Right lobe of liver (tissue), 6 donors: ENCODE measurements at regions not wholly inside any gene's neighbourhood (a gene's known extent, or its start where the extent isn't known, plus 50 kb on each side); places are given as distances from the start of the nearest gene placed in this dataset.
"Not testable (repeated sequence)": the region's sequence is repeated elsewhere in the genome, so short reads cannot be mapped to it uniquely, and the experiment has no call there.

Experiments used
- ATAC-seq, 4 donors: fragments of 200-7000 bp; cut with Tn5 transposase; one replicate each; pipeline ENCODE4 v1.9.1; 2020; ENCODE audit warnings: mild to moderate bottlenecking in 4 of 4, moderate library complexity in 4 of 4
- DNase-seq, 3 donors: peaks; one replicate each; pipeline ENCODE4 v3.0.0-alpha.2; 2020
- H3K27ac ChIP-seq, 3 donors: fragments of 200-600 bp; one replicate each; pipeline ENCODE4 v1.8.0; 2022
- H3K27me3 ChIP-seq, 2 donors: fragments of 200-600 bp; one replicate each; pipeline ENCODE4 v1.8.0; 2022
- H3K36me3 ChIP-seq, 4 donors: fragments of 200-600 bp; sonication (generic) in 1 of 4; one replicate each; pipeline versions ENCODE4 v1.5.1 to v1.8.0; 2017 to 2022; ENCODE audit warnings: control low read depth in 1 of 4
- H3K4me1 ChIP-seq, 4 donors: fragments of 200-600 bp; sonication (generic) in 1 of 4; one replicate each; pipeline versions ENCODE4 v1.5.1 to v1.8.0; 2017 to 2022; ENCODE audit warnings: control low read depth in 1 of 4
- H3K4me3 ChIP-seq, 3 donors: fragments of 200-600 bp; one replicate each; pipeline ENCODE4 v1.8.0; 2022
- H3K9me3 ChIP-seq, 4 donors: fragments of 200-600 bp; sonication (generic) in 1 of 4; one replicate each; pipeline versions ENCODE4 v1.5.1 to v1.8.0; 2017 to 2022; ENCODE audit warnings: control low read depth in 1 of 4
- POLR2A ChIP-seq: fragments of 450-650 bp; IDR thresholded peaks from one replicate; pipeline ENCODE4 v1.6.1; 2017; ENCODE audit warnings: antibody characterized with exemption, mild to moderate bottlenecking
- WGBS: methylation state at CpG from one replicate; pipeline ENCODE4 v1.1.6; 2018; ENCODE audit warnings: low coverage, low lambda C conversion rate; ENCODE audit not compliant: insufficient coverage; ENCODE audit errors: missing lambda C conversion rate; 5-methylcytosine and 5-hydroxymethylcytosine counted together
- intact Hi-C, 2 donors: fragments of 100-400 bp; cut with DNase I; formaldehyde crosslinking; loops; one replicate each; pipeline versions ENCODE4 v1.11.2 to v1.14.1; 2022
- TF ChIP-seq, protein P1 (sequence below), 4 donors: fragments of 200-600 bp in 3 of 4; fragments of 450-650 bp in 1 of 4; IDR thresholded peaks; one replicate each; pipeline versions ENCODE4 v1.5.1 to v1.8.0; 2016 to 2022; ENCODE audit warnings: antibody characterized with exemption in 4 of 4, mild to moderate bottlenecking in 2 of 4
- donor health status: DM: no; HTN: yes; CAD: no.
- donor health status: DM: no; HTN: no; CAD: no.
- donor health status: DM: no; HTN: no; CAD: no.
- donor health status: DM: no; HTN: yes; CAD: no.
- donor health status: DM: no; HTN: yes; CAD: no.

DNA sequence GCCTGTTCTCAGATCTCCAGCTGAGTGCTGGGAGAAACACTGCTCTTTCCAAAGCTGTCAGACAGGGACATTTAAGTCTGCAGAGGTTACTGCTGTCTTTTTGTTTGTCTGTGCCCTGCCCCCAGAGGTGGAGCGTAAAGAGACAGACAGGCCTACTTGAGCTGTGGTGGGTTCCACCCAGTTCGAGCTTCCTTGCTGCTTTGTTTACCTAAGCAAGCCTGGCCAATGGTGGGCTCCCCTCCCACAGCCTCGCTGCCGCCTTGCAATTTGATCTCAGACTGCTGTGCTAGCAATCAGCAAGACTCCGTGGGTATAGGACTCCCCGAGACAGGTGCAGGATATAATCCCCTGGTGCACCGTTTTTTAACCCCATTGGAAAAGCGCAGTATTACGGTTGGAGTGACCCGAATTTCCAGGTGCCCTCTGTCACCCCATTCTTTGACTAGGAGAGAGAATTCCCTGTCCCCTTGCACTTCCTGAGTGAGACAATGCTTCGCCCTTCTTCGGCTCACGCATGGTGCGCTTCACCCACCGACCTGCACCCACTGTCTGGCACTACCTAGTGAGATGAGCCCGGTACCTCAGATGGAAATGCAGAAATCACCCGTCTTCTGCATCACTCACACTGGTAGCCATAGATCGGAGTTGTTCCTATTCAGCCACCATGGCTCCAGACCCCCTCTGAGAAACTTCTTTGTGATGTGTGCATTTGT is 650.3 kb upstream of the ALG10B start:
- H3K9me3 ChIP-seq, result no peaks in the 10 kb centered on the region
- ATAC-seq (no peak), DNase-seq (peak in 1 of 3 donors; percentile 23)
- WGBS, result 78% methylated on average over 12 of the region's 18 CpGs
- intact Hi-C loops, result no loop called here
- no peak overlapping the region for H3K4me3 ChIP-seq
- no peaks in the 10 kb centered on the region for H3K36me3 ChIP-seq
- no peak for TF ChIP-seq POLR2A
- TF ChIP-seq, protein P1, sequence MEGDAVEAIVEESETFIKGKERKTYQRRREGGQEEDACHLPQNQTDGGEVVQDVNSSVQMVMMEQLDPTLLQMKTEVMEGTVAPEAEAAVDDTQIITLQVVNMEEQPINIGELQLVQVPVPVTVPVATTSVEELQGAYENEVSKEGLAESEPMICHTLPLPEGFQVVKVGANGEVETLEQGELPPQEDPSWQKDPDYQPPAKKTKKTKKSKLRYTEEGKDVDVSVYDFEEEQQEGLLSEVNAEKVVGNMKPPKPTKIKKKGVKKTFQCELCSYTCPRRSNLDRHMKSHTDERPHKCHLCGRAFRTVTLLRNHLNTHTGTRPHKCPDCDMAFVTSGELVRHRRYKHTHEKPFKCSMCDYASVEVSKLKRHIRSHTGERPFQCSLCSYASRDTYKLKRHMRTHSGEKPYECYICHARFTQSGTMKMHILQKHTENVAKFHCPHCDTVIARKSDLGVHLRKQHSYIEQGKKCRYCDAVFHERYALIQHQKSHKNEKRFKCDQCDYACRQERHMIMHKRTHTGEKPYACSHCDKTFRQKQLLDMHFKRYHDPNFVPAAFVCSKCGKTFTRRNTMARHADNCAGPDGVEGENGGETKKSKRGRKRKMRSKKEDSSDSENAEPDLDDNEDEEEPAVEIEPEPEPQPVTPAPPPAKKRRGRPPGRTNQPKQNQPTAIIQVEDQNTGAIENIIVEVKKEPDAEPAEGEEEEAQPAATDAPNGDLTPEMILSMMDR (IDR thresholded peaks at IDR 0.05), result no peak
- H3K27ac ChIP-seq, result no peak overlapping the region
- no peaks in the 10 kb centered on the region for H3K4me1 ChIP-seq
- H3K27me3 ChIP-seq, result no peaks in the 10 kb centered on the region

DNA sequence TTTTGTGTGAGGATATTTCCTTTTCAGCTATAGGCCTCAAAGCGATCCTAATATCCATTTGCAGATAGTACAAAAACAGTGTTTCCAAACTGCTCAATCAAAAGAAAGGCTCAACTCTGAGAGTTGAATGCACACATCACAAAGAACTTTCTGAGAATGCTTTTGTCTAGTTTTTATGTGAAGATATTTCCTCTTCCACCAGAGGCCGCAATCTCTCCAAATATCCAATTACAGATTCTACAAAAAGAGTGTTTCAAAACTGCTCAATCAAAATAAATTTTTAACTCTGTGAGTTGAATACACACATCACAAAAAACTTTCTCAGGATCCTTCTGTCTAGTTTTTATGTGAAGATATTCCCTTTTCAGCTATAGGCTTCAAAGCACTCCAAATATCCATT is 648.0 kb upstream of the ALG10B start:
- intact Hi-C loops, H3K4me1 ChIP-seq, ATAC-seq, H3K27me3 ChIP-seq, H3K9me3 ChIP-seq, H3K27ac ChIP-seq, H3K4me3 ChIP-seq, DNase-seq, H3K36me3 ChIP-seq: not testable (repeated sequence)
- 97% methylated on average over 2 of the region's 2 CpGs for WGBS

DNA sequence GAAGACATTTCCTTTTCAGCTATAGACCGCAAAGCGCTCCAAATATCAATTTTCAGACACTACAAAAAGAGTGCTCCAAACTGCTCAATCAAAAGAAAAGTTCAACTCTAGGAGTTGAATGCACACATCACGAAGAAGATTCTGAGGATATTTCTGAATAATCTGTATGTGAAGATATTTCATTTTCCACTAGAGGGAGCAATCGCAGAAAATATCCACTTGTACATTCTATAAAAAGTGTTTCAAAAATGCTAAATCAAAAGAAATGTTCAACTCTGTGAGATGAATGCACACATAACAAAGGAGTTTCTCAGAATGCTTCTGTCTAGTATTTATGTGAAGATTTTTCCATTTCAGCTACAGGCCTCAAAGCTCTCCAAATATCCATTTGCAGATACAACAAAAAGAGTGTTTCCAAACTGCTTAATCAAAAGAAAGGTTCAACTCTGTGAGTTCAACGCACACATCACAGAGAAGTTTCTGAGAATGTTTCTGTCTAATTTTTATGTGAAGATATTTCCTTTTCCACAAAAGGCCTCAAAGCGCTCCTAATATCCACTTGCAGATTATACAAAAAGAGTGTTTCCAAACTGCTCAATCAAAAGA is 643.8 kb upstream of the ALG10B start:
- DNase-seq (no peak), ATAC-seq (no peak)
- no peak for TF ChIP-seq POLR2A
- TF ChIP-seq, protein P1 (IDR thresholded peaks at IDR 0.05), result peak; percentile 28 to 48 (median 45)
- Histone ChIP-seq H3K4me3 (no peak overlapping the region), H3K27ac (no peak overlapping the region), H3K36me3 (no peaks in the 10 kb centered on the region), H3K27me3 (no peaks in the 10 kb centered on the region), H3K9me3 (no peaks in the 10 kb centered on the region), H3K4me1 (no peaks in the 10 kb centered on the region)
- WGBS, result 45% methylated on average over 6 of the region's 6 CpGs
- intact Hi-C loops, result no loop called here

DNA sequence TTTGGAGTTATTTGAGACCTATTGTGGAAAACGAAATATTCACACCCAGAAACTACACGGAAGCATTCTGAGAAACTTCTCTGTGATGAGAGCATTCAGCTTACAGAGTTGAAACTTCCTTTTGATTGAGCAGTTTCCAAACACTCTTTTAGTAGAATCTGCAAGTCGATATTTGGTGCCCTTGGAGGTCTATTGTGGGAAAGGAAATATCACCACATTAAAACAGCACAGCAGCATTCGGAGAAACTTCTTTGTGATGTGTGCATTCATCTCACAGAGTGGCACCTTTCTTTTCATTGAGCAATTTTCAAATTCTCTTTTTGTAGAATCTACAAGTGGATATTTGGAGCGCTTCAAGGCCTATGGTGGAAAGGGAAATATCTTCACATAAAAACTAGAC is 595.7 kb upstream of the ALG10B start:
- no peak for ATAC-seq
- TF ChIP-seq POLR2A, result no peak
- Histone ChIP-seq H3K4me3 (no peak overlapping the region), H3K9me3 (no peaks in the 10 kb centered on the region), H3K27ac (no peak overlapping the region), H3K27me3 (no peaks in the 10 kb centered on the region), H3K4me1 (no peaks in the 10 kb centered on the region), H3K36me3 (no peaks in the 10 kb centered on the region)
- intact Hi-C loops, result no loop called here
- 60% methylated on average over 5 of the region's 5 CpGs for WGBS
- DNase-seq, result no peak

DNA sequence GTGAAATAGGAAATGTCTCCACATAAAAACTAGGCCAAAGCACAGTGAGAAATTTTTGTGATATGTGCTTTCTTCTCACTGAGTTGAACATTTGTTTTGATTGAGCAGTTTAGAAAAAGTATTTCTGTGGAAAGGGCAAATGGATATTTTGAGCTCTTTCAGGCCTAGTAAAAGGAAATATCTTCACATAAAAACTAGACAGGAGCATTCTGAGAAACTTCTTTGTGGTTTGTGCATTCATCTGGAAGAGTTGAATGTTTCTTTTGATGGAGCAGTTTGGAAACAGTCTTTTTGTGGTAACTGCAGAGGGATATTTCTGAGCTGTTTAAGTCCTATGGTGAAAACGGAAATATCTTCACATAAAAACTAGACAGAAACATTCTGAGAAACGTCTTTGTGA is 582.7 kb upstream of the ALG10B start:
- WGBS, result 38% methylated on average over 2 of the region's 2 CpGs
- ATAC-seq (no peak), DNase-seq (no peak)
- H3K9me3 ChIP-seq, result peaks cover 0 to 7% (median 0%) of the 10 kb centered on the region in 4 donors
- no peaks in the 10 kb centered on the region for H3K4me1 ChIP-seq
- H3K27ac ChIP-seq, result no peak overlapping the region
- no peak overlapping the region for H3K4me3 ChIP-seq
- no peak for TF ChIP-seq POLR2A
- TF ChIP-seq, protein P1 (IDR thresholded peaks at IDR 0.05), result no peak
- no peaks in the 10 kb centered on the region for H3K27me3 ChIP-seq
- intact Hi-C loops, result no loop called here
- H3K36me3 ChIP-seq, result no peaks in the 10 kb centered on the region
